ENCODE measurements at regions not wholly inside any gene's neighbourhood (a gene's known extent, or its start where the extent isn't known, plus 50 kb on each side); places are given as distances from the start of the nearest gene placed in this dataset.

GRCh38 chr16:65426484-65426883 is 304.6 kb upstream of the CDH11 start:
- DNase-seq (ENCODE audit: low spot score) = no peak

GRCh38 chr16:65422934-65423333 is 301.1 kb upstream of the CDH11 start:
- DNase-seq (ENCODE audit: low spot score) = no peak

- no peak for DNase-seq (ENCODE audit: low spot score)
Measured at GRCh38 chr16:65421596-65421995, 299.7 kb upstream of the CDH11 start.

GRCh38 chr16:65418435-65418834 is 296.6 kb upstream of the CDH11 start:
- DNase-seq (ENCODE audit: low spot score) = no peak

- no peak for DNase-seq (ENCODE audit: low spot score)
Measured at GRCh38 chr16:65415460-65415859, 293.6 kb upstream of the CDH11 start.

GRCh38 chr16:65414284-65414984 is 292.6 kb upstream of the CDH11 start:
- no peak for DNase-seq (ENCODE audit: low spot score)

GRCh38 chr16:65413861-65414260 is 292.0 kb upstream of the CDH11 start:
- no peak for DNase-seq (ENCODE audit: low spot score)

GRCh38 chr16:65410801-65411200 is 288.9 kb upstream of the CDH11 start:
- no peak for DNase-seq (ENCODE audit: low spot score)

GRCh38 chr16:65409510-65409909 is 287.6 kb upstream of the CDH11 start:
- no peak for DNase-seq (ENCODE audit: low spot score)

GRCh38 chr16:65406933-65407332 is 285.1 kb upstream of the CDH11 start:
- DNase-seq (ENCODE audit: low spot score) = no peak

- DNase-seq (ENCODE audit: low spot score) = no peak
Measured at GRCh38 chr16:65406116-65406515, 284.3 kb upstream of the CDH11 start.

GRCh38 chr16:65394281-65394680 is 272.4 kb upstream of the CDH11 start:
- DNase-seq (ENCODE audit: low spot score) = no peak

- no peak for DNase-seq (ENCODE audit: low spot score)
Measured at GRCh38 chr16:65392806-65393565, 271.1 kb upstream of the CDH11 start.

- DNase-seq (ENCODE audit: low spot score) = no peak
Measured at GRCh38 chr16:65388592-65388991, 266.7 kb upstream of the CDH11 start.

- DNase-seq (ENCODE audit: low spot score) = no peak
Measured at GRCh38 chr16:65386672-65387071, 264.8 kb upstream of the CDH11 start.

GRCh38 chr16:65384441-65384840 is 262.6 kb upstream of the CDH11 start:
- DNase-seq (ENCODE audit: low spot score) = no peak

GRCh38 chr16:65377195-65377594 is 255.3 kb upstream of the CDH11 start:
- no peak for DNase-seq (ENCODE audit: low spot score)

- DNase-seq (ENCODE audit: low spot score) = no peak
Measured at GRCh38 chr16:65376601-65377000, 254.7 kb upstream of the CDH11 start.

GRCh38 chr16:65375651-65376050 is 253.8 kb upstream of the CDH11 start:
- DNase-seq (ENCODE audit: low spot score) = peak; percentile 30

- no peak for DNase-seq (ENCODE audit: low spot score)
Measured at GRCh38 chr16:65373097-65373496, 251.2 kb upstream of the CDH11 start.

- no peak for DNase-seq (ENCODE audit: low spot score)
Measured at GRCh38 chr16:65372171-65372570, 250.3 kb upstream of the CDH11 start.

GRCh38 chr16:65365732-65366715 is 244.2 kb upstream of the CDH11 start:
- no peak for DNase-seq (ENCODE audit: low spot score)
